ENCODE measurements at regions not wholly inside any gene's neighbourhood (a gene's known extent, or its start where the extent isn't known, plus 50 kb on each side); places are given as distances from the start of the nearest gene placed in this dataset.

DNA sequence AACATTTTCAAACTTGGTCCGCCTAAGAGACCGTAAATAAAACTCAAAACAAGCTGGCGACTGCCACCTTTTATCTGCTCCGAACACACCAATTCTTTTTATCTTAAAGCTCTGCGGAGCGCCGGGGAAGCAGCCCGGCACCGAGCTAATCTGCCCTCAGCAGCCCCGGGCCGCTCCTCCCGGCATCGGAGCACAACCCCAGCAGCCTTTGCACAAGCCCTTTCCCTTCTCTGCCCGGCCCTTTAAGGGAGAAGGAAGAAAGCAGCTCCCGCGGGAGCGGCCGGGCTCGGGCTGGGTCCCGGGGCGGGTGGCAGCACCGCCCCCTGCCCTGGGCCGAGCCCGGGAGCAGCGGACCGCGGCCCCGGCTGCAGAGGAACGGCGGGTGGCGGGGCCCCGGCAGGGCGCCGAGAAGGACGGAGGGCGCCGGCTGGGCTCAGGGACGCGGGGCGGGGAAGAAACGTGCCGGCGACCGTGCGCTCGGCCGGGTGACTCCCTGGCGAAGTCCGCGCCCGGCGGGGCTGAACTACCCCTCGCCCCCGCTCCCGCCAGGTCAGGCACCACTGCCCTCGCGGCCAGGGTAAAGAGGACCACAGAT lies 133.6 kb upstream of the C11orf58 start (continued):
- TF ChIP-seq TEAD2 (CRISPR knock-in tag; IDR thresholded peaks at IDR 0.05): no peak
- no peak for TF ChIP-seq ZNF572 (CRISPR knock-in tag; IDR thresholded peaks at IDR 0.05)
- no peak for TF ChIP-seq NFRKB (IDR thresholded peaks at IDR 0.05)
- TF ChIP-seq ZNF235 (CRISPR knock-in tag; IDR thresholded peaks at IDR 0.05; ENCODE audit: borderline replicate concordance): no peak
- TF ChIP-seq, protein P1, sequence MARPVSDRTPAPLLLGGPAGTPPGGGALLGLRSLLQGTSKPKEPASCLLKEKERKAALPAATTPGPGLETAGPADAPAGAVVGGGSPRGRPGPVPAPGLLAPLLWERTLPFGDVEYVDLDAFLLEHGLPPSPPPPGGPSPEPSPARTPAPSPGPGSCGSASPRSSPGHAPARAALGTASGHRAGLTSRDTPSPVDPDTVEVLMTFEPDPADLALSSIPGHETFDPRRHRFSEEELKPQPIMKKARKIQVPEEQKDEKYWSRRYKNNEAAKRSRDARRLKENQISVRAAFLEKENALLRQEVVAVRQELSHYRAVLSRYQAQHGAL (CRISPR knock-in tag; IDR thresholded peaks at IDR 0.05; ENCODE audit: not compliant biosample characterization): no peak
- no peak for TF ChIP-seq MBNL3 (CRISPR knock-in tag; conservative IDR thresholded peaks at IDR 0.05)
- TF ChIP-seq SATB2 (CRISPR knock-in tag; IDR thresholded peaks at IDR 0.05): 0 out of 2 replicates have a peak, but pooled peaks have one; percentile 56
- TF ChIP-seq, protein P2, sequence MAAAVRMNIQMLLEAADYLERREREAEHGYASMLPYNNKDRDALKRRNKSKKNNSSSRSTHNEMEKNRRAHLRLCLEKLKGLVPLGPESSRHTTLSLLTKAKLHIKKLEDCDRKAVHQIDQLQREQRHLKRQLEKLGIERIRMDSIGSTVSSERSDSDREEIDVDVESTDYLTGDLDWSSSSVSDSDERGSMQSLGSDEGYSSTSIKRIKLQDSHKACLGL (CRISPR knock-in tag; IDR thresholded peaks at IDR 0.05): no peak
- no peak for TF ChIP-seq ZNF124 (CRISPR knock-in tag; IDR thresholded peaks at IDR 0.05)
- peak; percentile 53; the same call in 1 of the 2 replicates for TF ChIP-seq ZNF841 (CRISPR knock-in tag; IDR thresholded peaks at IDR 0.05; ENCODE audit: borderline replicate concordance)
- TF ChIP-seq TOE1 (CRISPR knock-in tag; IDR thresholded peaks at IDR 0.05): no peak
- no peak for TF ChIP-seq ZNF3 (CRISPR knock-in tag; IDR thresholded peaks at IDR 0.05)
- TF ChIP-seq, protein P3, sequence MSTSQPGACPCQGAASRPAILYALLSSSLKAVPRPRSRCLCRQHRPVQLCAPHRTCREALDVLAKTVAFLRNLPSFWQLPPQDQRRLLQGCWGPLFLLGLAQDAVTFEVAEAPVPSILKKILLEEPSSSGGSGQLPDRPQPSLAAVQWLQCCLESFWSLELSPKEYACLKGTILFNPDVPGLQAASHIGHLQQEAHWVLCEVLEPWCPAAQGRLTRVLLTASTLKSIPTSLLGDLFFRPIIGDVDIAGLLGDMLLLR (CRISPR knock-in tag; IDR thresholded peaks at IDR 0.05): no peak
- TF ChIP-seq, protein P4, sequence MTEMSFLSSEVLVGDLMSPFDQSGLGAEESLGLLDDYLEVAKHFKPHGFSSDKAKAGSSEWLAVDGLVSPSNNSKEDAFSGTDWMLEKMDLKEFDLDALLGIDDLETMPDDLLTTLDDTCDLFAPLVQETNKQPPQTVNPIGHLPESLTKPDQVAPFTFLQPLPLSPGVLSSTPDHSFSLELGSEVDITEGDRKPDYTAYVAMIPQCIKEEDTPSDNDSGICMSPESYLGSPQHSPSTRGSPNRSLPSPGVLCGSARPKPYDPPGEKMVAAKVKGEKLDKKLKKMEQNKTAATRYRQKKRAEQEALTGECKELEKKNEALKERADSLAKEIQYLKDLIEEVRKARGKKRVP (CRISPR knock-in tag; IDR thresholded peaks at IDR 0.05): no peak
- no peak for TF ChIP-seq ZNF549 (CRISPR knock-in tag; IDR thresholded peaks at IDR 0.05)
- TF ChIP-seq CENPT (CRISPR knock-in tag; IDR thresholded peaks at IDR 0.05; ENCODE audit: low read depth): no peak
- TF ChIP-seq MYC (CRISPR knock-in tag; IDR thresholded peaks at IDR 0.05; ENCODE audit: borderline replicate concordance): 0 out of 2 replicates have a peak, but pooled peaks have one; percentile 18
- no peak for TF ChIP-seq ZNF563 (CRISPR knock-in tag; IDR thresholded peaks at IDR 0.05)
- no peak for TF ChIP-seq MEF2D (CRISPR knock-in tag; IDR thresholded peaks at IDR 0.05)
- peak; percentile 40 for TF ChIP-seq XRCC5 (optimal IDR thresholded peaks at IDR 0.05; ENCODE audit: low read length)
- no peak for TF ChIP-seq ZNF558 (CRISPR knock-in tag; IDR thresholded peaks at IDR 0.05; ENCODE audit: borderline replicate concordance)
- TF ChIP-seq ZNF292 (CRISPR knock-in tag; IDR thresholded peaks at IDR 0.05; ENCODE audit: borderline replicate concordance, low read depth): no peak
- TF ChIP-seq ZNF550 (CRISPR knock-in tag; IDR thresholded peaks at IDR 0.05; ENCODE audit: borderline replicate concordance): no peak
- TF ChIP-seq, protein P5, sequence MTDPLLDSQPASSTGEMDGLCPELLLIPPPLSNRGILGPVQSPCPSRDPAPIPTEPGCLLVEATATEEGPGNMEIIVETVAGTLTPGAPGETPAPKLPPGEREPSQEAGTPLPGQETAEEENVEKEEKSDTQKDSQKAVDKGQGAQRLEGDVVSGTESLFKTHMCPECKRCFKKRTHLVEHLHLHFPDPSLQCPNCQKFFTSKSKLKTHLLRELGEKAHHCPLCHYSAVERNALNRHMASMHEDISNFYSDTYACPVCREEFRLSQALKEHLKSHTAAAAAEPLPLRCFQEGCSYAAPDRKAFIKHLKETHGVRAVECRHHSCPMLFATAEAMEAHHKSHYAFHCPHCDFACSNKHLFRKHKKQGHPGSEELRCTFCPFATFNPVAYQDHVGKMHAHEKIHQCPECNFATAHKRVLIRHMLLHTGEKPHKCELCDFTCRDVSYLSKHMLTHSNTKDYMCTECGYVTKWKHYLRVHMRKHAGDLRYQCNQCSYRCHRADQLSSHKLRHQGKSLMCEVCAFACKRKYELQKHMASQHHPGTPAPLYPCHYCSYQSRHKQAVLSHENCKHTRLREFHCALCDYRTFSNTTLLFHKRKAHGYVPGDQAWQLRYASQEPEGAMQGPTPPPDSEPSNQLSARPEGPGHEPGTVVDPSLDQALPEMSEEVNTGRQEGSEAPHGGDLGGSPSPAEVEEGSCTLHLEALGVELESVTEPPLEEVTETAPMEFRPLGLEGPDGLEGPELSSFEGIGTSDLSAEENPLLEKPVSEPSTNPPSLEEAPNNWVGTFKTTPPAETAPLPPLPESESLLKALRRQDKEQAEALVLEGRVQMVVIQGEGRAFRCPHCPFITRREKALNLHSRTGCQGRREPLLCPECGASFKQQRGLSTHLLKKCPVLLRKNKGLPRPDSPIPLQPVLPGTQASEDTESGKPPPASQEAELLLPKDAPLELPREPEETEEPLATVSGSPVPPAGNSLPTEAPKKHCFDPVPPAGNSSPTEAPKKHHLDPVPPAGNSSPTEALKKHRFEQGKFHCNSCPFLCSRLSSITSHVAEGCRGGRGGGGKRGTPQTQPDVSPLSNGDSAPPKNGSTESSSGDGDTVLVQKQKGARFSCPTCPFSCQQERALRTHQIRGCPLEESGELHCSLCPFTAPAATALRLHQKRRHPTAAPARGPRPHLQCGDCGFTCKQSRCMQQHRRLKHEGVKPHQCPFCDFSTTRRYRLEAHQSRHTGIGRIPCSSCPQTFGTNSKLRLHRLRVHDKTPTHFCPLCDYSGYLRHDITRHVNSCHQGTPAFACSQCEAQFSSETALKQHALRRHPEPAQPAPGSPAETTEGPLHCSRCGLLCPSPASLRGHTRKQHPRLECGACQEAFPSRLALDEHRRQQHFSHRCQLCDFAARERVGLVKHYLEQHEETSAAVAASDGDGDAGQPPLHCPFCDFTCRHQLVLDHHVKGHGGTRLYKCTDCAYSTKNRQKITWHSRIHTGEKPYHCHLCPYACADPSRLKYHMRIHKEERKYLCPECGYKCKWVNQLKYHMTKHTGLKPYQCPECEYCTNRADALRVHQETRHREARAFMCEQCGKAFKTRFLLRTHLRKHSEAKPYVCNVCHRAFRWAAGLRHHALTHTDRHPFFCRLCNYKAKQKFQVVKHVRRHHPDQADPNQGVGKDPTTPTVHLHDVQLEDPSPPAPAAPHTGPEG (CRISPR knock-in tag; IDR thresholded peaks at IDR 0.05): no peak; the same call in 1 of the 2 replicates
